ENCODE measurements at regions not wholly inside any gene's neighbourhood (a gene's known extent, or its start where the extent isn't known, plus 50 kb on each side); places are given as distances from the start of the nearest gene placed in this dataset.

- no peak for TF ChIP-seq POLR2A (IDR thresholded peaks at IDR 0.05; ENCODE audit: low read length)
- TF ChIP-seq GATA1 (IDR thresholded peaks at IDR 0.05; ENCODE audit: low read depth, low read length) = no peak
Observed at GRCh38 chr3:110210086-110210660, 861.4 kb upstream of the NECTIN3 start.

Data from erythroblast (primary cell).